BLaER1 treated with 17β-estradiol and CSF1 and Interleukin-3, amounts not matched to agents 10 nM and 100 nM (cell line): ENCODE measurements at regions not wholly inside any gene's neighbourhood (a gene's known extent, or its start where the extent isn't known, plus 50 kb on each side); places are given as distances from the start of the nearest gene placed in this dataset.

ENCODE experiments used
- H3K27ac ChIP-seq, 11 experiments: shearing (Covaris generic); formaldehyde crosslinking; 2 replicates each; pipeline ENCODE4 v1.8.1; 2022
- H3K27me3 ChIP-seq, 11 experiments: shearing (Covaris generic); formaldehyde crosslinking; 2 replicates each; pipeline ENCODE4 v1.8.1; 2022
- H3K36me3 ChIP-seq, 11 experiments: shearing (Covaris generic); formaldehyde crosslinking; 2 replicates each; pipeline ENCODE4 v1.8.1; 2022
- H3K4me1 ChIP-seq, 10 experiments: shearing (Covaris generic); formaldehyde crosslinking; 2 replicates each; pipeline ENCODE4 v1.8.1; 2022
- H3K4me2 ChIP-seq, 11 experiments: shearing (Covaris generic); formaldehyde crosslinking; 2 replicates each; pipeline ENCODE4 v1.8.1; 2022
- H3K4me3 ChIP-seq, 10 experiments: shearing (Covaris generic); formaldehyde crosslinking; 2 replicates each; pipeline ENCODE4 v1.8.1; 2022
- H3K9ac ChIP-seq, 11 experiments: shearing (Covaris generic); formaldehyde crosslinking; 2 replicates each; pipeline ENCODE4 v1.8.1; 2022
- H3K9me3 ChIP-seq, 11 experiments: shearing (Covaris generic); formaldehyde crosslinking; replicated peaks in 1 of 11; 2 replicates each; pipeline ENCODE4 v1.8.1; 2022
- H4K20me1 ChIP-seq, 11 experiments: shearing (Covaris generic); formaldehyde crosslinking; 2 replicates each; pipeline ENCODE4 v1.8.1; 2022
- Cebpa-rat ChIP-seq, 11 experiments: shearing (Covaris generic); IDR thresholded peaks; 2 replicates each; pipeline ENCODE4 v1.8.1; 2022

GRCh38 chr2:65863713-65864112 is 431.3 kb upstream of the SPRED2 start:
- H3K4me3 ChIP-seq: no peak overlapping the region
- peaks cover 0 to 6% (median 0%) of the 10 kb centered on the region in 10 experiments; a peak in 1 of 20 replicates for H3K4me1 ChIP-seq
- no peak overlapping the region for H3K27ac ChIP-seq
- H3K36me3 ChIP-seq: no peaks in the 10 kb centered on the region
- H4K20me1 ChIP-seq: no peaks in the 10 kb centered on the region
- peak overlapping the region in 3 of 11 experiments; percentile 3 to 27 (median 7); a peak in 1 of 22 replicates for H3K4me2 ChIP-seq
- H3K9ac ChIP-seq: no peak overlapping the region
- no peaks in the 10 kb centered on the region for H3K27me3 ChIP-seq
- H3K9me3 ChIP-seq: no peaks in the 10 kb centered on the region
- no peak for TF ChIP-seq Cebpa-rat (IDR thresholded peaks at IDR 0.05)

GRCh38 chr2:65856928-65857327 is 424.5 kb upstream of the SPRED2 start:
- no peak for TF ChIP-seq Cebpa-rat (IDR thresholded peaks at IDR 0.05)
- H3K27ac ChIP-seq: no peak overlapping the region
- H3K4me3 ChIP-seq: no peak overlapping the region
- no peak overlapping the region for H3K4me2 ChIP-seq
- no peak overlapping the region for H3K9ac ChIP-seq
- H3K4me1 ChIP-seq: no peaks in the 10 kb centered on the region
- no peaks in the 10 kb centered on the region for H3K27me3 ChIP-seq
- H3K9me3 ChIP-seq: no peaks in the 10 kb centered on the region
- H3K36me3 ChIP-seq: no peaks in the 10 kb centered on the region
- H4K20me1 ChIP-seq: no peaks in the 10 kb centered on the region

DNA sequence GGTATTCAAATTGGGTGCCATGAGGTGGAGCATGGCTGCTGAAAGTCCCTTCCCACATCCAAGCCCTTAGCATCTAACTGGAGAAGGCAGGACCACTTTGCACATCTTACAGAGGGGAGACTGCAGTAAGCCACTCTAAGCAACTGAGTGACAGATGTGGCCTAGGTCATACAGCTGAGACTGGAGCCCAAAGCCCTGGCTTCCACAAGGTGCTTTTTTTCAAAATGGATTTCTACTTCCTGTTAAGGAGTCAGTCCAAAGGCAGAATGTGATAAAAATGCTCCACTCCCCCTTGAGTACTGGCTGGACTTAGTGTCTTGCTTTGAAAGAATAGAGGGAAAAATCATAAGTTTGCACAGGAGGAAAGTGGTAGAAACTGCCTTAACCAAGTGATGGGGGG is 424.0 kb upstream of the SPRED2 start:
- H3K27ac ChIP-seq: no peak overlapping the region
- H3K4me2 ChIP-seq: no peak overlapping the region
- no peak for TF ChIP-seq Cebpa-rat (IDR thresholded peaks at IDR 0.05)
- H3K36me3 ChIP-seq: no peaks in the 10 kb centered on the region
- H3K27me3 ChIP-seq: no peaks in the 10 kb centered on the region
- H3K4me3 ChIP-seq: no peak overlapping the region
- H3K9ac ChIP-seq: no peak overlapping the region
- no peaks in the 10 kb centered on the region for H3K4me1 ChIP-seq
- no peaks in the 10 kb centered on the region for H3K9me3 ChIP-seq
- no peaks in the 10 kb centered on the region for H4K20me1 ChIP-seq

DNA sequence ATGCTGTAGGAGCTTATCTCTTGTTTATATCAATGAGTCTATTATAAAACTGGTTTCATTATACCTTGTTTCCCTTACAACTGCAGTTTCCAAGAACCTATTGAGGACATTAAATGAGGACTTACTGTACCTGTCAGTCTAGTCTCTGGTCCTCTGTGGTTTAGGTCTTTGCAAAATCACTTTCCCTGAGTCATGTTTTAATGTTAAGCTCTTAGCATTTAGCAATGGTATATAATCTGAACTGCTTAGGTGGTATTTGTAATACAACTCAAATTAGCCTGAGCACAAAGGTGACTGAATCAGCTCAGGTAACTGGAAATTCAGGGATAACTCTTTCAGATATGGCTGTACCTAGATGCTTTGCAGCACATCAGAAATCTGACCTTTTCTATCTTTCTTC is 418.3 kb upstream of the SPRED2 start:
- Histone ChIP-seq H3K4me2 (no peak overlapping the region), H3K27me3 (no peaks in the 10 kb centered on the region)
- TF ChIP-seq Cebpa-rat (IDR thresholded peaks at IDR 0.05): no peak

DNA sequence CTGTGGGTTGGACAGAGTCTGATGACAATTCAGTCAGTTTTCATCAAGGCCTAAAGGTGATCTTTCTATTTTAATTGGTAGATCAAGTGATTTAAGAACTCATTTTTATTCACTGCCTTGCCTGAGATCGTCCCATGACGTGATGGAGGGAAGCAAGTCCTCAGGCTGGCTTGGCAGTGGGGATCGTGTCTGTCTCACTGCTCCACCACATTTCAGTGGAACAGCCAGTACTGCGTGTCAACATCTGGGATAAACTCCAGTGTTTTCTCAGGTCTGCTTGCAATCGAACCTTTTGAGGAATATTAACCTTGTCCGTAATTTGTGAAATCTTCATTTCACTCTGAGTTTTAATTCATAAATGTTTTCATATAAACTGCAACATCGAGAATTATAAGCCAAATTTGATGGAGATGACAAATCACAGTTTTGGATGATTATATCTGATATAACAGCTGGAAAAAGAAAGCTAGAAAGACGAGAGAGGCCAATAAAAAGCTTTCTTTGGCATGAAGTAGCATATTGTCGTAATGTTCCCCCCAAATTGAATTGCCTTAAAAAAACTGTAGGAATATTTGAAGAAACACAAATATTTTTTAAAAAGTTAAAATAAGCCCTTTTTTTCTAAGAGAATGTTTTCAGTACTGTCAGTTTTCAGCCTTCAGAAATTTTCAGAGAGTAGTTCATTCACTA is 414.7 kb upstream of the SPRED2 start:
- Histone ChIP-seq H3K9me3 (peaks cover 0 to 6% (median 4%) of the 10 kb centered on the region in 11 experiments; a peak in 10 of 22 replicates), H3K27me3 (no peaks in the 10 kb centered on the region), H3K4me2 (no peak overlapping the region), H3K36me3 (no peaks in the 10 kb centered on the region), H3K4me3 (no peak overlapping the region), H3K4me1 (no peaks in the 10 kb centered on the region), H4K20me1 (no peaks in the 10 kb centered on the region), H3K27ac (no peak overlapping the region), H3K9ac (no peak overlapping the region)
- TF ChIP-seq Cebpa-rat (IDR thresholded peaks at IDR 0.05): no peak

More for the DNA sequence above, 418.3 kb upstream of the SPRED2 start:
- H3K27ac ChIP-seq: no peak overlapping the region
- H3K36me3 ChIP-seq: no peaks in the 10 kb centered on the region
- no peaks in the 10 kb centered on the region for H3K4me1 ChIP-seq
- H3K9ac ChIP-seq: no peak overlapping the region
- H4K20me1 ChIP-seq: no peaks in the 10 kb centered on the region
- H3K4me3 ChIP-seq: no peak overlapping the region
- H3K9me3 ChIP-seq: no peaks in the 10 kb centered on the region

GRCh38 chr2:65845442-65846182 is 413.2 kb upstream of the SPRED2 start:
- Histone ChIP-seq H3K36me3 (no peaks in the 10 kb centered on the region), H3K4me3 (no peak overlapping the region), H4K20me1 (no peaks in the 10 kb centered on the region), H3K9me3 (peaks cover 0 to 12% (median 10%) of the 10 kb centered on the region in 11 experiments; a peak in 12 of 22 replicates), H3K27ac (no peak overlapping the region), H3K4me1 (no peaks in the 10 kb centered on the region), H3K27me3 (no peaks in the 10 kb centered on the region), H3K4me2 (no peak overlapping the region), H3K9ac (no peak overlapping the region)
- no peak for TF ChIP-seq Cebpa-rat (IDR thresholded peaks at IDR 0.05)

GRCh38 chr2:65842104-65842503 is 409.7 kb upstream of the SPRED2 start:
- Histone ChIP-seq H4K20me1 (no peaks in the 10 kb centered on the region), H3K27ac (no peak overlapping the region), H3K9ac (no peak overlapping the region), H3K4me2 (no peak overlapping the region), H3K27me3 (no peaks in the 10 kb centered on the region), H3K36me3 (no peaks in the 10 kb centered on the region), H3K4me1 (no peaks in the 10 kb centered on the region), H3K4me3 (no peak overlapping the region), H3K9me3 (peaks cover 0 to 12% (median 10%) of the 10 kb centered on the region in 11 experiments; a peak in 12 of 22 replicates)
- no peak for TF ChIP-seq Cebpa-rat (IDR thresholded peaks at IDR 0.05)

- H3K4me1 ChIP-seq: no peaks in the 10 kb centered on the region
- no peak overlapping the region for H3K27ac ChIP-seq
- no peak overlapping the region for H3K9ac ChIP-seq
- no peaks in the 10 kb centered on the region for H3K27me3 ChIP-seq
- no peak for TF ChIP-seq Cebpa-rat (IDR thresholded peaks at IDR 0.05)
- no peak overlapping the region for H3K4me3 ChIP-seq
- H3K9me3 ChIP-seq: no peaks in the 10 kb centered on the region
- no peak overlapping the region for H3K4me2 ChIP-seq
- H3K36me3 ChIP-seq: no peaks in the 10 kb centered on the region
- H4K20me1 ChIP-seq: no peaks in the 10 kb centered on the region
Observed at GRCh38 chr2:65835975-65836549, 403.7 kb upstream of the SPRED2 start.

DNA sequence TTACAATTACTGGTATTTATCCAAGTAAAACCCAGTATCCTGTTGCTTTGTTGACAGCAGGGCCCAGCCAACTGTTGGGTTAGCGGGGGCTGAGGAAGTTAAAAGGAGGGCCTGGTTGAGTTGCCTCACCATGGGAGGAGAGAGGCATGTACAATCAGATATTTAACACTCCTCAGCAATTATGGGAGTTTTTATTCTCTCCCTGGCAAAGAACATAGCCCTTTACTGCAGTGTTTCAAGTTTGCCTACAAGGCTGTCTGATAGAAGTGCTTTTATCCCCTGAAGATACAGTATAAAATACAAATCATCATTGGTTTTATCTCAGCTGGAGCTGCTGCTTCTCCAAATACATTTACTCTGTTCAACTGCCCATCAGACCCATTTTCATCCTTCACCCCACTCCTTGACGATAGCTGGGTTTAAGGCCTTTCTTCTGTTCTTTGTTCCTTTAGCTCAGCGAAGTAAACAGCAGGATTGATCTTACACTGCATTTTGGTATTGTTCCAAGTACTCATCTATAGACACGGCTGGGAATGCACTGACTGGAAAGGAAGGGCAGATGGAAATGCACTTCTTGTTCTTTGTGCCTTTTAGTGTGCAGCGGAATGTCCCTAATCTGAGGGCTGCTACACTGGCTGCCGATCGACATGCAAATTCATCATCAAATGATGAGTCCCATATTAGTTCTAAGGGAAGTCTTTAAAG is 402.5 kb upstream of the SPRED2 start:
- Histone ChIP-seq H3K36me3 (no peaks in the 10 kb centered on the region), H3K9me3 (no peaks in the 10 kb centered on the region), H3K27me3 (no peaks in the 10 kb centered on the region), H3K9ac (no peak overlapping the region), H3K4me1 (no peaks in the 10 kb centered on the region), H4K20me1 (no peaks in the 10 kb centered on the region), H3K4me2 (no peak overlapping the region), H3K4me3 (no peak overlapping the region), H3K27ac (no peak overlapping the region)
- no peak for TF ChIP-seq Cebpa-rat (IDR thresholded peaks at IDR 0.05)
